ENCODE measurements at regions not wholly inside any gene's neighbourhood (a gene's known extent, or its start where the extent isn't known, plus 50 kb on each side); places are given as distances from the start of the nearest gene placed in this dataset.

GRCh38 chr1:194295685-194296084, 1109.3 kb upstream of the B3GALT2 start:
- peak in 1 of 2 experiments; percentile 23 for DNase-seq (ENCODE audit: low read depth in 1 of 2, low spot score in 1 of 2)
- H3K4me3 ChIP-seq (replicated peaks; ENCODE audit: insufficient read depth, low read length) = no peak overlapping the region
- no peak overlapping the region for H3K27ac ChIP-seq (replicated peaks)
- no peaks in the 10 kb centered on the region for H3K27me3 ChIP-seq (ENCODE audit: insufficient read depth, poor library complexity, severe bottlenecking)
- TF ChIP-seq GABPA (IDR thresholded peaks at IDR 0.05; ENCODE audit: low read depth) = no peak
- TF ChIP-seq, protein P1, sequence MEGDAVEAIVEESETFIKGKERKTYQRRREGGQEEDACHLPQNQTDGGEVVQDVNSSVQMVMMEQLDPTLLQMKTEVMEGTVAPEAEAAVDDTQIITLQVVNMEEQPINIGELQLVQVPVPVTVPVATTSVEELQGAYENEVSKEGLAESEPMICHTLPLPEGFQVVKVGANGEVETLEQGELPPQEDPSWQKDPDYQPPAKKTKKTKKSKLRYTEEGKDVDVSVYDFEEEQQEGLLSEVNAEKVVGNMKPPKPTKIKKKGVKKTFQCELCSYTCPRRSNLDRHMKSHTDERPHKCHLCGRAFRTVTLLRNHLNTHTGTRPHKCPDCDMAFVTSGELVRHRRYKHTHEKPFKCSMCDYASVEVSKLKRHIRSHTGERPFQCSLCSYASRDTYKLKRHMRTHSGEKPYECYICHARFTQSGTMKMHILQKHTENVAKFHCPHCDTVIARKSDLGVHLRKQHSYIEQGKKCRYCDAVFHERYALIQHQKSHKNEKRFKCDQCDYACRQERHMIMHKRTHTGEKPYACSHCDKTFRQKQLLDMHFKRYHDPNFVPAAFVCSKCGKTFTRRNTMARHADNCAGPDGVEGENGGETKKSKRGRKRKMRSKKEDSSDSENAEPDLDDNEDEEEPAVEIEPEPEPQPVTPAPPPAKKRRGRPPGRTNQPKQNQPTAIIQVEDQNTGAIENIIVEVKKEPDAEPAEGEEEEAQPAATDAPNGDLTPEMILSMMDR (IDR thresholded peaks at IDR 0.05; ENCODE audit: insufficient read depth, low read length) = peak; percentile 53
- no peak for TF ChIP-seq POLR2AphosphoS5 (IDR thresholded peaks at IDR 0.05; ENCODE audit: low read depth)

- TF ChIP-seq GABPA (IDR thresholded peaks at IDR 0.05; ENCODE audit: low read depth) = no peak
- TF ChIP-seq REST (IDR thresholded peaks at IDR 0.05; ENCODE audit: insufficient replicate concordance, low read depth) = no peak
- TF ChIP-seq SPI1 (IDR thresholded peaks at IDR 0.05; ENCODE audit: borderline replicate concordance, low read depth) = no peak
- TF ChIP-seq, protein P1 (IDR thresholded peaks at IDR 0.05; ENCODE audit: insufficient read depth, low read length) = no peak
- TF ChIP-seq POLR2AphosphoS5 (IDR thresholded peaks at IDR 0.05; ENCODE audit: low read depth) = no peak
- no peak for DNase-seq (ENCODE audit: low read depth in 1 of 2, low spot score in 1 of 2)
- H3K27ac ChIP-seq (replicated peaks) = no peak overlapping the region
Observed at GRCh38 chr1:194293851-194294405, 1107.5 kb upstream of the B3GALT2 start.

GRCh38 chr1:194292966-194293365, 1106.6 kb upstream of the B3GALT2 start:
- TF ChIP-seq, protein P1 (IDR thresholded peaks at IDR 0.05; ENCODE audit: insufficient read depth, low read length) = no peak
- TF ChIP-seq GABPA (IDR thresholded peaks at IDR 0.05; ENCODE audit: low read depth) (no peak), REST (IDR thresholded peaks at IDR 0.05; ENCODE audit: insufficient replicate concordance, low read depth) (no peak), SPI1 (IDR thresholded peaks at IDR 0.05; ENCODE audit: borderline replicate concordance, low read depth) (no peak), POLR2AphosphoS5 (IDR thresholded peaks at IDR 0.05; ENCODE audit: low read depth) (no peak)
- Histone ChIP-seq H3K27ac (replicated peaks) (no peak overlapping the region), H3K4me3 (replicated peaks; ENCODE audit: insufficient read depth, low read length) (no peak overlapping the region), H3K27me3 (ENCODE audit: insufficient read depth, poor library complexity, severe bottlenecking) (no peaks in the 10 kb centered on the region)
- no peak for DNase-seq (ENCODE audit: low read depth in 1 of 2, low spot score in 1 of 2)

More at GRCh38 chr1:194293851-194294405, 1107.5 kb upstream of the B3GALT2 start:
- Histone ChIP-seq H3K27me3 (ENCODE audit: insufficient read depth, poor library complexity, severe bottlenecking) (no peaks in the 10 kb centered on the region), H3K4me3 (replicated peaks; ENCODE audit: insufficient read depth, low read length) (no peak overlapping the region)

Data from HL-60 (cell line).